Neural crest cell (in vitro differentiated cells): ENCODE measurements at regions not wholly inside any gene's neighbourhood (a gene's known extent, or its start where the extent isn't known, plus 50 kb on each side); places are given as distances from the start of the nearest gene placed in this dataset.

Experiments used
- DNase-seq: peaks from one replicate; pipeline ENCODE4 v3.0.0; 2021; ENCODE audit warnings: low read depth, mixed read lengths, low spot score
- H3K27ac Mint-ChIP-seq: one replicate; pipeline ENCODE4 v1.8.0; 2021; ENCODE audit warnings: mild to moderate bottlenecking, mixed read lengths; ENCODE audit not compliant: unreplicated experiment
- H3K27me3 Mint-ChIP-seq: 2 replicates; pipeline ENCODE4 v1.8.0; 2021; ENCODE audit warnings: low read depth, mild to moderate bottlenecking, mixed read lengths
- H3K36me3 Mint-ChIP-seq: 2 replicates; pipeline ENCODE4 v1.8.0; 2021; ENCODE audit warnings: low read depth, mild to moderate bottlenecking, mixed read lengths
- H3K4me1 Mint-ChIP-seq: 2 replicates; pipeline ENCODE4 v1.8.0; 2021; ENCODE audit warnings: mixed read lengths
- H3K4me3 Mint-ChIP-seq: one replicate; pipeline ENCODE4 v1.8.0; 2021; ENCODE audit warnings: mild to moderate bottlenecking, mixed read lengths
- H3K9me3 Mint-ChIP-seq: 2 replicates; pipeline ENCODE4 v1.8.0; 2021; ENCODE audit warnings: mixed read lengths
- TF ChIP-seq, protein P1 (sequence below): fragments of 200-600 bp; sonication (generic); conservative IDR thresholded peaks from 2 replicates; pipeline ENCODE4 v1.5.0; 2021; ENCODE audit warnings: antibody characterized with exemption, mild to moderate bottlenecking

GRCh38 chr9:11946531-11946930, 746.7 kb upstream of the TYRP1 start:
- H3K36me3 Mint-ChIP-seq = peaks cover 2% of the 10 kb centered on the region
- peaks cover 8% of the 10 kb centered on the region for H3K9me3 Mint-ChIP-seq
- no peak overlapping the region for H3K4me3 Mint-ChIP-seq
- no peaks in the 10 kb centered on the region for H3K27me3 Mint-ChIP-seq
- TF ChIP-seq, protein P1, sequence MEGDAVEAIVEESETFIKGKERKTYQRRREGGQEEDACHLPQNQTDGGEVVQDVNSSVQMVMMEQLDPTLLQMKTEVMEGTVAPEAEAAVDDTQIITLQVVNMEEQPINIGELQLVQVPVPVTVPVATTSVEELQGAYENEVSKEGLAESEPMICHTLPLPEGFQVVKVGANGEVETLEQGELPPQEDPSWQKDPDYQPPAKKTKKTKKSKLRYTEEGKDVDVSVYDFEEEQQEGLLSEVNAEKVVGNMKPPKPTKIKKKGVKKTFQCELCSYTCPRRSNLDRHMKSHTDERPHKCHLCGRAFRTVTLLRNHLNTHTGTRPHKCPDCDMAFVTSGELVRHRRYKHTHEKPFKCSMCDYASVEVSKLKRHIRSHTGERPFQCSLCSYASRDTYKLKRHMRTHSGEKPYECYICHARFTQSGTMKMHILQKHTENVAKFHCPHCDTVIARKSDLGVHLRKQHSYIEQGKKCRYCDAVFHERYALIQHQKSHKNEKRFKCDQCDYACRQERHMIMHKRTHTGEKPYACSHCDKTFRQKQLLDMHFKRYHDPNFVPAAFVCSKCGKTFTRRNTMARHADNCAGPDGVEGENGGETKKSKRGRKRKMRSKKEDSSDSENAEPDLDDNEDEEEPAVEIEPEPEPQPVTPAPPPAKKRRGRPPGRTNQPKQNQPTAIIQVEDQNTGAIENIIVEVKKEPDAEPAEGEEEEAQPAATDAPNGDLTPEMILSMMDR = no peak
- H3K4me1 Mint-ChIP-seq = no peaks in the 10 kb centered on the region
- no peak overlapping the region for H3K27ac Mint-ChIP-seq
- no peak for DNase-seq

- no peak overlapping the region for H3K27ac Mint-ChIP-seq
- no peaks in the 10 kb centered on the region for H3K27me3 Mint-ChIP-seq
- H3K9me3 Mint-ChIP-seq = peaks cover 6% of the 10 kb centered on the region
- no peaks in the 10 kb centered on the region for H3K36me3 Mint-ChIP-seq
- TF ChIP-seq, protein P1 = no peak
- no peaks in the 10 kb centered on the region for H3K4me1 Mint-ChIP-seq
- DNase-seq = no peak
- no peak overlapping the region for H3K4me3 Mint-ChIP-seq
These were observed 730.9 kb upstream of the TYRP1 start for GRCh38 chr9:11962327-11962726.

DNA sequence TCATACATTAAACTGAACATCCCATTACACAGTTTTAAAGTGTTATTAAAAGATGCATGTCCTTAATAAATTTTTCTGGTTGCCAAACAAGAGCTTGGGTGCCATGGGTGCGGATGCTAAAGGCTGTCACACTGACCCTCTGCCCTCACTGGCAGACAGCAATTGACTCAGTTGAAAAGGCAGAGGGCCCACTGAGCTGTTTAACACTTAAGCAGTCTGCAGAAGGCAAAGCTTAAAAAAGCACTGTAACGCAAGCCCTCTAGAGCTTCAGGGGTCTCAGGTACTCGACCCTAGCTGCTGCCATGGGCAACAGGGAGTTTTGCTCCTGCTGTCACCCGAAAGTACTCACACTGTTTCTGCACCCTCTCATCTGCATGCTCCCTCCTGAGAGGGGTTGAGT, 726.4 kb upstream of the TYRP1 start:
- H3K4me3 Mint-ChIP-seq = no peak overlapping the region
- H3K4me1 Mint-ChIP-seq = no peaks in the 10 kb centered on the region
- no peak for DNase-seq
- H3K36me3 Mint-ChIP-seq = no peaks in the 10 kb centered on the region
- H3K9me3 Mint-ChIP-seq = no peaks in the 10 kb centered on the region
- peaks cover 2% of the 10 kb centered on the region for H3K27me3 Mint-ChIP-seq
- TF ChIP-seq, protein P1 = no peak
- H3K27ac Mint-ChIP-seq = no peak overlapping the region

- H3K9me3 Mint-ChIP-seq = no peaks in the 10 kb centered on the region
- TF ChIP-seq, protein P1 = no peak
- H3K4me3 Mint-ChIP-seq = no peak overlapping the region
These were observed 724.6 kb upstream of the TYRP1 start for GRCh38 chr9:11968631-11969030.

GRCh38 chr9:11973011-11973410, 720.2 kb upstream of the TYRP1 start:
- DNase-seq = no peak
- Mint-ChIP-seq H3K27me3 (peaks cover 2% of the 10 kb centered on the region), H3K9me3 (no peaks in the 10 kb centered on the region), H3K27ac (no peak overlapping the region), H3K4me3 (no peak overlapping the region), H3K4me1 (no peaks in the 10 kb centered on the region), H3K36me3 (no peaks in the 10 kb centered on the region)
- TF ChIP-seq, protein P1 = no peak

More at GRCh38 chr9:11968631-11969030, 724.6 kb upstream of the TYRP1 start:
- no peak overlapping the region for H3K27ac Mint-ChIP-seq
- no peaks in the 10 kb centered on the region for H3K4me1 Mint-ChIP-seq
- H3K36me3 Mint-ChIP-seq = no peaks in the 10 kb centered on the region
- peaks cover 2% of the 10 kb centered on the region for H3K27me3 Mint-ChIP-seq
- DNase-seq = no peak

DNA sequence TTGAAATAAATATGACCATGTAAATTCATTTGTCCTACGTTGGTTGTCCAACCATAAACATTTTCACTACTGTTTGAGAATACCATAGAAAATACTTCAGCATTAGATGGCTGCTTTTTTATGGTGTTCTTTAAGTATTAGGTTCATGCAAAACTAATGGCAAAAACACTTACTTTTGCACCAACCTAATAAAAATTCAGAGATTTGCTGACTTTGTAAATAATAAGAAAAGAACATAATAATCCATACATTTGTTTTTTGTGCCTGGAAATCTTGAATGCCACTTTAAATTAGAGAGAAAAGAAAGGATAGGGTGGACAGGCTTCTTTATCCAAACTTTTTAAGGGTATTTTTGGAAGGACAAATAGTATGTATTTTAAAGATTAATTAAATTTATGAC, 719.7 kb upstream of the TYRP1 start:
- no peak for DNase-seq
- H3K27ac Mint-ChIP-seq = no peak overlapping the region
- peaks cover 2% of the 10 kb centered on the region for H3K27me3 Mint-ChIP-seq
- H3K9me3 Mint-ChIP-seq = no peaks in the 10 kb centered on the region
- no peak overlapping the region for H3K4me3 Mint-ChIP-seq
- no peaks in the 10 kb centered on the region for H3K36me3 Mint-ChIP-seq
- no peaks in the 10 kb centered on the region for H3K4me1 Mint-ChIP-seq
- TF ChIP-seq, protein P1 = no peak
